ENCODE measurements at regions not wholly inside any gene's neighbourhood (a gene's known extent, or its start where the extent isn't known, plus 50 kb on each side); places are given as distances from the start of the nearest gene placed in this dataset.
"Not testable (repeated sequence)": the region's sequence is repeated elsewhere in the genome, so short reads cannot be mapped to it uniquely, and the experiment has no call there.

DNA sequence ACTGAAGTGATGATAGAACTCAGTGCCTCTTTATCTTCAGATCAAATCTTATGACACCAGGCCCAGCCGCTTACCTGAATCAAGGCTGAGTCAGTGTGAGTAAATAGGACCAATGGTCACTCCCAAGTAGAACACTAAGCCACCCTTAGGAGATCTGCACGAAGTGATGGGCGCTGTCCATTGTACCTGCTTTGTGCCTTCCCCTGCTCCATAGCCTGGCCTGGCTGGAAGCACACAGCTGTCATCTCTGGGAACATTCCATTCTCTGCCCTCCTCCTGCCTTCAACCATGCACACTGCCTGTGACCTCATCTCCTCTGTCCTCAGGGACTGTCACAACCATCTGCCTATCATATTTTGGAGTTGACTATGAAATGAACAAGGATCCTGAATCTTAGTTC, 279.5 kb upstream of the ASIC2 start:
- no peaks in the 10 kb centered on the region for H3K4me1 ChIP-seq (ENCODE audit: control insufficient read depth, extremely low read depth, insufficient read depth, low read length)
- H4K20me1 ChIP-seq (ENCODE audit: control insufficient read depth, extremely low read depth, insufficient read depth, low read length), result no peaks in the 10 kb centered on the region
- no peaks in the 10 kb centered on the region for H3K79me2 ChIP-seq (ENCODE audit: control insufficient read depth, insufficient read depth, low read length)
- no peaks in the 10 kb centered on the region for H3K36me3 ChIP-seq (ENCODE audit: control insufficient read depth, insufficient read depth, low read length)
- no peaks in the 10 kb centered on the region for H3K27me3 ChIP-seq (ENCODE audit: control insufficient read depth, insufficient read depth, low read length)
- H3K9ac ChIP-seq (ENCODE audit: insufficient read depth, low read length), result no peak overlapping the region
- no peak overlapping the region for H3K27ac ChIP-seq (ENCODE audit: insufficient read depth, low read length)
- H2AFZ ChIP-seq (ENCODE audit: low read length), result no peak overlapping the region
- TF ChIP-seq, protein P1, sequence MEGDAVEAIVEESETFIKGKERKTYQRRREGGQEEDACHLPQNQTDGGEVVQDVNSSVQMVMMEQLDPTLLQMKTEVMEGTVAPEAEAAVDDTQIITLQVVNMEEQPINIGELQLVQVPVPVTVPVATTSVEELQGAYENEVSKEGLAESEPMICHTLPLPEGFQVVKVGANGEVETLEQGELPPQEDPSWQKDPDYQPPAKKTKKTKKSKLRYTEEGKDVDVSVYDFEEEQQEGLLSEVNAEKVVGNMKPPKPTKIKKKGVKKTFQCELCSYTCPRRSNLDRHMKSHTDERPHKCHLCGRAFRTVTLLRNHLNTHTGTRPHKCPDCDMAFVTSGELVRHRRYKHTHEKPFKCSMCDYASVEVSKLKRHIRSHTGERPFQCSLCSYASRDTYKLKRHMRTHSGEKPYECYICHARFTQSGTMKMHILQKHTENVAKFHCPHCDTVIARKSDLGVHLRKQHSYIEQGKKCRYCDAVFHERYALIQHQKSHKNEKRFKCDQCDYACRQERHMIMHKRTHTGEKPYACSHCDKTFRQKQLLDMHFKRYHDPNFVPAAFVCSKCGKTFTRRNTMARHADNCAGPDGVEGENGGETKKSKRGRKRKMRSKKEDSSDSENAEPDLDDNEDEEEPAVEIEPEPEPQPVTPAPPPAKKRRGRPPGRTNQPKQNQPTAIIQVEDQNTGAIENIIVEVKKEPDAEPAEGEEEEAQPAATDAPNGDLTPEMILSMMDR (conservative IDR thresholded peaks at IDR 0.05 in 1 of 2, IDR thresholded peaks at IDR 0.05 in 1 of 2; ENCODE audit: low read depth in 1 of 2, low read length in 2 of 2), result no peak
- no peak for TF ChIP-seq EZH2 (IDR thresholded peaks at IDR 0.05; ENCODE audit: low read length, missing control alignments)
- H3K9me3 ChIP-seq (ENCODE audit: control insufficient read depth, insufficient read depth, low read depth, low read length), result no peaks in the 10 kb centered on the region
- no peak overlapping the region for H3K4me2 ChIP-seq (ENCODE audit: extremely low read depth, insufficient read depth, low read length)
- H3K4me3 ChIP-seq (replicated peaks in 1 of 4; ENCODE audit: control extremely low read depth in 1 of 4, insufficient read depth in 1 of 4, low read depth in 3 of 4, low read length in 4 of 4), result no peak overlapping the region
- DNase-seq (ENCODE audit: low read depth in 2 of 2), result no peak

DNA sequence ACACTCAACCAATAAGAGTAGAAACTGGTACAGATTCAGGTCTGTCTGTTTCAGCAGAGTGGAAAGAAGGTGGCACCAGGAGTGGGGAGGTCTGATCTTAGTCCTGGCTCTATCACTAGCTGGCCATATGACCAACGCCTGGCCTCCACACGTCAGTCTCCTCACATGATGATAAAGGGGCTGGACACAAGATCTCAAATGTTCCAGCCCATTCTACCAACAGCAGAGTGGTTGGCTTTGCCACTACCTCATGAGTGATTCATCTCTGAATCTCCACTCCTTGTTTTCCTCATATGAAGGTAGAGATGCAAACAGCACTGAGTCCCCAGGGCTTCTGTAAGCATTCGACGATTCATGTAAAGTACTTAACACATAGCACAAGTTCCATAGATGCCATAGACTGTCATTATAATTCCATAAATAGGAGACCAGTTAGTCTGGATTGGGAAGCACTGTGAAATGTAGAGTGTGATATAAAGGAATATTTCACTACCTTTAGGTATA, 281.9 kb upstream of the ASIC2 start:
- no peaks in the 10 kb centered on the region for H3K4me1 ChIP-seq (ENCODE audit: control insufficient read depth, extremely low read depth, insufficient read depth, low read length)
- H4K20me1 ChIP-seq (ENCODE audit: control insufficient read depth, extremely low read depth, insufficient read depth, low read length), result no peaks in the 10 kb centered on the region
- H3K4me3 ChIP-seq (replicated peaks in 1 of 4; ENCODE audit: control extremely low read depth in 1 of 4, insufficient read depth in 1 of 4, low read depth in 3 of 4, low read length in 4 of 4), result no peak overlapping the region
- H3K79me2 ChIP-seq (ENCODE audit: control insufficient read depth, insufficient read depth, low read length), result no peaks in the 10 kb centered on the region
- no peaks in the 10 kb centered on the region for H3K36me3 ChIP-seq (ENCODE audit: control insufficient read depth, insufficient read depth, low read length)
- no peak overlapping the region for H3K27ac ChIP-seq (ENCODE audit: insufficient read depth, low read length)
- H3K4me2 ChIP-seq (ENCODE audit: extremely low read depth, insufficient read depth, low read length), result no peak overlapping the region
- H2AFZ ChIP-seq (ENCODE audit: low read length), result no peak overlapping the region
- DNase-seq (ENCODE audit: low read depth in 2 of 2), result no peak
- H3K9ac ChIP-seq (ENCODE audit: insufficient read depth, low read length), result no peak overlapping the region
- no peak for TF ChIP-seq EZH2 (IDR thresholded peaks at IDR 0.05; ENCODE audit: low read length, missing control alignments)
- TF ChIP-seq, protein P1 (conservative IDR thresholded peaks at IDR 0.05 in 1 of 2, IDR thresholded peaks at IDR 0.05 in 1 of 2; ENCODE audit: low read depth in 1 of 2, low read length in 2 of 2), result no peak
- no peaks in the 10 kb centered on the region for H3K9me3 ChIP-seq (ENCODE audit: control insufficient read depth, insufficient read depth, low read depth, low read length)
- no peaks in the 10 kb centered on the region for H3K27me3 ChIP-seq (ENCODE audit: control insufficient read depth, insufficient read depth, low read length)

DNA sequence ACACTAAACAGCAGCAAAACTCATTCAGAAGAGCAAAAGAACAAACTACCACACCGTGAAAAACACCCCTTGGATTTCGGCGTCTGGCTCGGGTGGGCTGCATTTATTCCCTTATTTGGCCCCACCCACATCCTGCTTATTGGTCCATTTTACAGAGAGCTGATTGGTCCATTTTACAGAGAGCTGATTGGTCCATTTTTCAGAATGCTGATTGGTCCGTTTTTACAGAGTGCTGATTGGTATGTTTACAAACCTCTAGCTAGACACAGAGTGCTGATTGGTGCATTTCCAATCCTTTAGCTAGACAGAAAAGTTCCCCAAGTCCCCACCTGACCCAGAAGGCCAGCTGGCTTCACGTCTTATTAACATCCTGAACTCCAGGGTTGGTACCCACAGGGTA, 286.6 kb upstream of the ASIC2 start:
- DNase-seq (ENCODE audit: low read depth in 2 of 2); H3K4me3 ChIP-seq (replicated peaks in 1 of 4; ENCODE audit: control extremely low read depth in 1 of 4, insufficient read depth in 1 of 4, low read depth in 3 of 4, low read length in 4 of 4); H3K9ac ChIP-seq (ENCODE audit: insufficient read depth, low read length); H3K9me3 ChIP-seq (ENCODE audit: control insufficient read depth, insufficient read depth, low read depth, low read length); H3K27me3 ChIP-seq (ENCODE audit: control insufficient read depth, insufficient read depth, low read length); H3K27ac ChIP-seq (ENCODE audit: insufficient read depth, low read length); H3K4me1 ChIP-seq (ENCODE audit: control insufficient read depth, extremely low read depth, insufficient read depth, low read length); H3K4me2 ChIP-seq (ENCODE audit: extremely low read depth, insufficient read depth, low read length); H3K36me3 ChIP-seq (ENCODE audit: control insufficient read depth, insufficient read depth, low read length); H3K79me2 ChIP-seq (ENCODE audit: control insufficient read depth, insufficient read depth, low read length); H4K20me1 ChIP-seq (ENCODE audit: control insufficient read depth, extremely low read depth, insufficient read depth, low read length); H2AFZ ChIP-seq (ENCODE audit: low read length): not testable (repeated sequence)

Measured in fibroblast of lung (primary cell).